IPS DF 19.7 (cell line): ENCODE measurements at regions not wholly inside any gene's neighbourhood (a gene's known extent, or its start where the extent isn't known, plus 50 kb on each side); places are given as distances from the start of the nearest gene placed in this dataset.
"Not testable (repeated sequence)": the region's sequence is repeated elsewhere in the genome, so short reads cannot be mapped to it uniquely, and the experiment has no call there.

Experiments
- DNase-seq: peaks from one replicate; pipeline ENCODE4 v3.0.0-alpha.2; 2013; ENCODE audit warnings: low read depth, low spot score

DNA sequence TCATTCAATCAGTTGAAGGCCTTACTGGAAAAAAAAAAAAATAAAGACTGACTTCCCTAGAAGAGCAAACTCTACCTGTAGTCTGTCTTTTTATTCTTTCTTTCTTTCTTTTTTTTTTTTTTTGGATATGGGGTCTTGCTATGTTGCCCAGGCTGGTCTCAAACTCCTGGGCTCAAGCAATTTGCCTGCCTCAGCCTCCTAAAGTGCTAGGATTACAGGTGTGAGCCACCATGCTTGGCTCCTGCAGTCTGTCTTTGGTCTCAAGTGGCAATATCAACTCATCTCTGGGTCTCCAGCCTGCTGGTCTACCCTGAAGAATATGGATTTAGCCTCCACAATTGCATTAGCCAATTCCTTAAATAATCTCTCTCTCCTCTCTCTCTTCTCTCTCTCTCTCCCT is 167.7 kb upstream of the P2RY1 start:
- DNase-seq = no peak

- DNase-seq = no peak
Observed at GRCh38 chr3:152669560-152669959, 165.4 kb upstream of the P2RY1 start.

GRCh38 chr3:152671446-152672319 is 163.2 kb upstream of the P2RY1 start:
- no peak for DNase-seq

GRCh38 chr3:152672320-152672649 is 162.6 kb upstream of the P2RY1 start:
- no peak for DNase-seq

DNA sequence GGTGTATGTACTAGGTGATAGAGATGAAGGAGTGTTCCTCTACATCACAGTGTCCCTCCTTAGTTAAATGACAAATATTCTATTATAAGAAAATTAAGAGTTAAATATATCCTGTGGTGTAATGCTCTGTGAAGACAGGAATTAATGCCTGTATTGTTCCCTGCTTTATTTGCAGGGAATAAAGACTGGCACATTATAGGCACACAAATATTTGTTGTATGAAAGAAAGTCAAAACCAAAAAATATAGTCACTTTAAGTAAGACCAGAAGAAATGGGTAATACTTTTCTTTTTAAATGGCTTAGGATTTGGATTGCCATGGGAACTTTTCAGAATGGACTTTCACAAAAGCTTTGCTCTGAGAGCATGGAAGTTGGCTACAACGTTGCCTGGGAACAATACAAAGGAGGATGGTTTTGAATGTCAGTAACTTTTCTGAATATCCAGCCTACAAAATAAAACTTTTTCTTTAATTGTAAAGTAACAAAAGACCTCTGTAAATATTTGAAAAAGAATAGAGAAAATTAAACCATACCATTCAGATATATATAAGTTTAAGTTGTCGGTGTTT is 158.0 kb upstream of the P2RY1 start:
- no peak for DNase-seq

DNA sequence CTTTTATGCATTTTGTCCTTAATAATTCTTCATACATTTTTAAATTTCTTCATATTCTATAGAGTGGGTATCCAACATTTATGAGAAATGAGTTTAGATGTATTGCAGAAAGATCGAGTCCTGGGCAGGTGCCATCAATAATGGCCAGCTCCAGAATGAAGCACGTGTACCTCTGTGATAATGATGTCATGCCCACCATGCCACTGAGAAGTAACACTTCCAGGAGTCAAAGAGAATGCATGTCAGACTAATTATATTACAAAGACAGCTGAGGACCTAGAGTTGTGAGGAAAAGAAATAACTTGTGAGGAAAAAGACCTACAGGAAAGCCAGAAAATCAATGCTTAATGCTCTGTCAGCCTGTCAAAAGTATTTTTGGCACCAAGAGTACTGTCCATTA is 157.4 kb upstream of the P2RY1 start:
- DNase-seq = no peak

GRCh38 chr3:152682477-152682876 is 152.5 kb upstream of the P2RY1 start:
- no peak for DNase-seq

- no peak for DNase-seq
Observed at GRCh38 chr3:152683521-152683999, 151.4 kb upstream of the P2RY1 start.

- DNase-seq = no peak
Observed at GRCh38 chr3:152684279-152684678, 150.7 kb upstream of the P2RY1 start.

DNA sequence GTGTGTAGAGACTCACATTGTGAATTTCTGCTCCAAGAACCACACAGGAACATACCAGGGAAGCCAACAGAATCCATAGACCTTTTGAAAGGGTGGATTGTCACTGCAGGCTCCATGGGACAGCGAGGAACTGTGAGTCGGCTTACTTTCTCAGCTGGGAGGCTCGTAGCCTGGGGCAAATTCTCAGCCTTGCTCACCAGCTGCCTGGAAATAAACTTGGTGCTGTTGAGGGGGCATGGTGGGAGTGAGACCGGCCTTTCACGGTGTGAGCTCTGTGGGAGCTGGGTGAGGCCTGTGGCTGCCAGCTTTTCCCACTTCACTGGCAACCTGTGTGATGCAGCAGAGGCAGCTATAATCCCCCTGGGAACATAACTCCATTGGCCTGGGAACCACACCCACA is 146.6 kb upstream of the P2RY1 start:
- no peak for DNase-seq

DNA sequence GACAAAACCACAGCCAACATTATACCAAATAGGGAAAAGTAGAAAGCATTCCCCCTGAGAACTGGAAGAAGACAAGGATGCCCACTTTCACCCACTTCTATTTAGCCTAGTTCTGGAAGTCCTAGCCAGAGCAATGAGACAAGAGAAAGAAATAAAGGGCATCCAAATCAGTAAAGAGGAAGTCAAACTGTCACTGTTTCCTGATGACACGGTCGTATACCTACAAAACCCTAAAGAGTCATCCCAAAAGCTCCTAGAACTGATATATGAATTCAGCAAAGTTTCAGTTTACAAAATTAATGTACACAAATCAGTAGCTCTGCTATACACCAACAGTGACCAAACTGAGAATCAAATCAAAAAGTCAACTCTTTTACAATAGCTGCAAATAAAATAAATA is 142.6 kb upstream of the P2RY1 start:
- not testable (repeated sequence) for DNase-seq

- DNase-seq = not testable (repeated sequence)
Observed at GRCh38 chr3:152693521-152694250, 141.2 kb upstream of the P2RY1 start.

- DNase-seq = no peak
Observed at GRCh38 chr3:152695840-152696239, 139.1 kb upstream of the P2RY1 start.

GRCh38 chr3:152696962-152697361 is 138.0 kb upstream of the P2RY1 start:
- no peak for DNase-seq

DNA sequence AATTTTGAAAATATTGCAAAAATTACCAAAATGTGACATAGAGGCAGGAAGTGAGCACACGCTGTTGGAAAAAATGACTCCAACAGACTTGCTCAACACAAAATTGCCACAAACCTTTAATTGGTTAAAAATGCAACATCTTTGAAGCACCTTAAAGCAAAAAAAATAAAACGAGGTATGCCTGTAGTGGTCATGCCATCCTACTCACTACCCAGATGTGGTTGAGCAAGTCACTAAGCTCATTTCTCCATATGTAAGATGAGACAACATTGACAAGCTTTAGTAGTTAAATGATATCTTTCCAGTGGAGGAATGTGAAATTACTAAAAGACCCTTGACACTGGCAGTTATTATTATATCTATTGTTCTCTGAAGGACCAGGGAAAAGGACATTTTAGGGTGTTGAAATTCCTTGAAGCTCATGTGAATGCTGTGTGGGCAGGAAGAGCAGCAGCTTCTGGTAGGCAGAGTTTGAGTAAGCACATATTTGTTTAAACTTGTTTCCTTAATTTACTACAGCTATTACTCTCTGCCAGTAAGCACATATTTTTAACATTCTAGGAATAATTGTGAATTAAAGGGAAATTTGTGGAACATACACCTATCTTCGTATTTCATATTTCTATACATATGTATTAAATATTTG is 131.6 kb upstream of the P2RY1 start:
- no peak for DNase-seq

GRCh38 chr3:152706991-152707713 is 127.8 kb upstream of the P2RY1 start:
- no peak for DNase-seq

DNA sequence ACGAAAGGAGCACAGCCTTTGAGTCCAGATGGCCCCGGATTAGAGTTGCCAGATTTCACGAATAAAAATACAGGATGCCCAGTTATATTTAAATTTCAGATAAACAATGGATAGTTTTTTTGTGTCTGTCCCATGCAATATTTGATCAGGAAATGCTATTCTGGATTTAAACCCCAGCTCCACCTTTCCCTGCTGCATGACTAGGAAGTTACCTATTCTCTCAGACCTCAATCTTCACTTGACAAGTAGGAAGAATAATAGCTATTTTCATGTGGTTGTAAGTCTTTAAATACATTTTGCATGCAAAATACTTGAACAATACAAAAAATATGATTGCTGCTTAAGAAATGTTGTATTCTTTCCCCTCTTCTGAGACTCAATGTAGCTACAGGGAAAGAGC is 125.3 kb upstream of the P2RY1 start:
- no peak for DNase-seq

DNA sequence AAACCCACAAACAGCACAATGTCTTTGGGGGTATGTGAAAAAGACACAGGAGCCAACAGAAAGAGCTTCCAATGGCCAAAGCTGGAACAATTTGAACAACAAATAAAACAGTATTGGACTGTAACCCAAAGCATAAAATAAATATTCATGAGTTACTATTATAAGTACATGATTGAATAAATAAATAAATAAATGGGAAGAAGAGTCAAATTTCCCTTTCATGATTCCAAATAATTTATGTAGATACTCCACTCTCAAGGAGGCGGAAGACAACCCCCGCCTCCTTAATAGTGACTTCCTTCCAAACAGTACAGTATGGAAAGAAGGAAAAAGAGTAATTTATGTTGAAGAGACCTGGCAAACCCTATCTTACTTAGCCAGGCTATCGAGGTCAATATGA is 124.4 kb upstream of the P2RY1 start:
- DNase-seq = no peak

GRCh38 chr3:152713989-152714388 is 120.9 kb upstream of the P2RY1 start:
- DNase-seq = no peak

DNA sequence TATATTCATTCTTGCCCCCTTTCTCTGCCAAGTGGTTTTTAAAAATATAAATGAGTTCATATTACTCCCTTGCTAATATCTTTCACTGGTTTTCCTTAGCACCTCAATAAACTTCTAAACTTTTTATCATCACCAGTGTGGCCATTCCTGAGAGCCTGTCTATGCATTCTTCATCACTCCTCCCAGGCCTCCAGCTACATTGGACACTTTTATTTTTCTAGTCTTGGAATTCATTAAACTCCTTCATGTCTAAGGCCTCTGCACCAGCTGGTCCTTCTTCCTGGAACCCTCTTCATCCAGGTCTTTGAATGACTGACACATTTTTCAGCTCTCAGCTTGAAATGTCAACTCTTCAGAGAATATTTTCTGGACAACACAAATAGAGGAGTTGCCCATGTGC is 120.4 kb upstream of the P2RY1 start:
- no peak for DNase-seq

DNA sequence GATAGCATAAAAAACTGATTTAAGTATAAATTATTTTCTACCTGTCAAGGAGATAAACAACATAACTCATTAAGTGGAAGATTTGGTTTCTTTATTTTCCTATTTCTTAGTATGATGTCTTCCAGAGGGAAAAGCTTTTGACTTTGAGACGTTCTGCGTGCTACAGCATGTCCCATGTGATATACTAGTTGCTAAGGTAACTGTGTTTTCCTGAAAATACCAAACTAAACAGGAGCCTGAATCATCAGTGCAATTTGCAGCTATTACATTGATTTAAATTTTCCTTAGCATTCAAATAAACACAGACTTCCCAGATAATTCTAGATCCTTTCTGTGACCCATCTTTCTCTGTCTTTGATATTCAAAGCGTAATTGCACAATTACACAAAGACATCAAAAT is 117.7 kb upstream of the P2RY1 start:
- no peak for DNase-seq

GRCh38 chr3:152718810-152719209 is 116.1 kb upstream of the P2RY1 start:
- no peak for DNase-seq
